Smooth muscle cell (in vitro differentiated cells): ENCODE measurements at regions not wholly inside any gene's neighbourhood (a gene's known extent, or its start where the extent isn't known, plus 50 kb on each side); places are given as distances from the start of the nearest gene placed in this dataset.

Experiments used
- DNase-seq: peaks from one replicate; lab custom pipeline; 2025; ENCODE audit not compliant: unreplicated experiment; lab: John Stamatoyannopoulos, UW
- H2AFZ ChIP-seq: fragments of 200-600 bp; sonication (generic); 2 replicates; pipeline ENCODE4 v1.6.0; 2016; ENCODE audit warnings: antibody characterized with exemption, low read depth, mild to moderate bottlenecking
- H3F3A ChIP-seq: fragments of 200-600 bp; sonication (generic); 2 replicates; pipeline ENCODE4 v1.6.0; 2017; ENCODE audit warnings: antibody characterized with exemption, low read depth
- H3K27ac ChIP-seq: fragments of 200-600 bp; sonication (generic); 2 replicates; pipeline ENCODE4 v1.5.1; 2016; ENCODE audit warnings: low read depth, mild to moderate bottlenecking
- H3K27me3 ChIP-seq: fragments of 200-600 bp; sonication (generic); 2 replicates; pipeline ENCODE4 v1.6.1; 2016; ENCODE audit warnings: low read depth, mild to moderate bottlenecking
- H3K36me3 ChIP-seq: fragments of 200-600 bp; sonication (generic); 2 replicates; pipeline ENCODE4 v1.5.1; 2016; ENCODE audit warnings: low read depth
- H3K4me1 ChIP-seq: fragments of 200-600 bp; sonication (generic); 2 replicates; pipeline ENCODE4 v1.5.1; 2016; ENCODE audit warnings: low read depth
- H3K4me2 ChIP-seq: fragments of 200-600 bp; sonication (generic); 2 replicates; pipeline ENCODE4 v1.6.0; 2016; ENCODE audit warnings: mild to moderate bottlenecking
- H3K4me3 ChIP-seq: fragments of 200-600 bp; sonication (generic); 2 replicates; pipeline ENCODE4 v1.5.1; 2016; ENCODE audit warnings: mild to moderate bottlenecking
- H3K79me2 ChIP-seq: fragments of 200-600 bp; sonication (generic); 2 replicates; pipeline ENCODE4 v1.6.0; 2016; ENCODE audit warnings: low read depth, mild to moderate bottlenecking
- H3K9ac ChIP-seq: fragments of 200-600 bp; sonication (generic); 2 replicates; pipeline ENCODE4 v1.6.0; 2016; ENCODE audit warnings: low read depth
- H3K9me3 ChIP-seq: fragments of 200-600 bp; sonication (generic); replicated peaks from 2 replicates; pipeline ENCODE4 v1.5.1; 2016; ENCODE audit warnings: low read depth
- H4K20me1 ChIP-seq: fragments of 200-600 bp; sonication (generic); 2 replicates; pipeline ENCODE4 v1.6.0; 2016; ENCODE audit warnings: low read depth
- CTCF ChIP-seq: fragments of 200-600 bp; sonication (generic); IDR thresholded peaks from 2 replicates; pipeline ENCODE4 v1.5.1; 2017; ENCODE audit warnings: borderline replicate concordance, mild to moderate bottlenecking, antibody characterized with exemption; ENCODE audit not compliant: insufficient read depth, poor library complexity, severe bottlenecking
- WGBS: methylation state at CpG from one replicate; pipeline ENCODE4 v1.1.7; 2016; ENCODE audit warnings: low lambda C conversion rate; 5-methylcytosine and 5-hydroxymethylcytosine counted together

DNA sequence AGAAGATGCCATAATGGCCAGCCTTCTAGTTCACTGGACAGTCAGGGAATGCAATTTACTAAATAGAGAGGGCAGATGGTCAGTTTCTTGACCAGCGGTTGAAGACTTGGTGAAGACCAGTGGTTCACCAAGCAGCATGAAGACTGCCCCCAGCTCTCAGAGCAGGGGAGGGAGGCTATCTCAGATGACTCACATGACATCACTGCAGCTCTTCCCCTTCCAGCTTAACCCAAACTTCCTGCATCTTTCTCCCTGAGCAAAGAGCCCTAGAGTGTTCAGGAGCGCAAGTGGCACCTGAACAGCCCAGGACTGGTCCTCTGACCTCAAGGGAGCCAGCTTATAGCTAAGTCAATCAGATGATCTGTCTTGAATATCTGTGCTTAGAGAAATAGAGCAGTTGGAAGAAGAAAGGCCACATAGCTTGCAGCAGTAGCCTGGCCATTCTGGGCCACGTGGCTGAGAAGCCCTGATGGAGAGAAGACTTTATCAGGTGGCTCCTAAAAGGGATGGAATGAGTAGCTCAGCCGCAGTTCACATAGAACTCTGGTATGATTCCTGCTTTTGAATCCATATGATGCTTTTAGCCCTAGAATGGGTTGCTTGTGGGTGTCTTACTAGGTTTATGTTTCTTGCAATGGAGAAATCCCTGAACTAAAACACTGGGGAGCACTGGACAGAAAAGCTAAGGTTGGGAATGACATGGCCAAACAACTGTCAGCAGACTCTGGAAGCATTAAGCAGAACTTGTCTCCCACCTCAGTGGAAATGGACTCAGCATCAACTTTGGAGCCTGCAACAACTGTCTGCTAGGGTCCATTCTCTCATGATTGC lies 392.1 kb upstream of the CCL2 start:
- DNase-seq = no peak
- Histone ChIP-seq H3K36me3 (no peaks in the 10 kb centered on the region), H3K4me3 (no peak overlapping the region), H3K4me1 (no peaks in the 10 kb centered on the region), H3K4me2 (no peak overlapping the region), H4K20me1 (no peaks in the 10 kb centered on the region), H3K27me3 (peaks cover 30% of the 10 kb centered on the region), H3K9me3 (no peaks in the 10 kb centered on the region), H3K9ac (no peak overlapping the region), H2AFZ (no peak overlapping the region), H3K27ac (no peak overlapping the region), H3K79me2 (no peaks in the 10 kb centered on the region), H3F3A (no peaks in the 10 kb centered on the region)
- TF ChIP-seq CTCF = no peak
- WGBS = 83% methylated on average over 4 of the region's 4 CpGs

DNA sequence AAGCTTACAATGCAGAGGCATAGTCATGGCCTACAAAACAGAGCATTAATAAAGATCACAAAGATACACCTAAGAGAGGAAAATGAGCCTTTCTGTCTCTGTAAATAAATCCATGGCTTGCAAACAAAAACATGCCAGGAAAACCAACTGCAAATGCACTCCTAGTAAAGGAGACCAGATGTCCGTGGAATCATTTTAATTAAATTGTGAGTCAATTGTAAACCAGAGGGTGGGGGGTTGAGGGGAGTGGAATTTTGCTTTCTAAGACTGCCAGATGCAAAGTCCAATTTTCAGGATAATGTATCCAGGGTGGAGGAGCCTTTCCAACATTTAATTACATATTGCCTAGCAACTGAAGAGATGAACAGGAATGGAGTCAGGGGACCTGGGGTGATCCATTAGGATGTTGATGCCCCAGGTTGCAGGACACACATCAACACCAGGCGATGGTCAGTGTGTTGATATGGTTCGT lies 390.3 kb upstream of the CCL2 start:
- no peak for DNase-seq
- Histone ChIP-seq H3K4me2 (no peak overlapping the region), H3K79me2 (no peaks in the 10 kb centered on the region), H2AFZ (no peak overlapping the region), H3K36me3 (no peaks in the 10 kb centered on the region), H3K4me1 (no peaks in the 10 kb centered on the region), H3K4me3 (no peak overlapping the region), H3K9ac (no peak overlapping the region), H3K27me3 (peaks cover 23% of the 10 kb centered on the region), H3K9me3 (no peaks in the 10 kb centered on the region), H3F3A (no peaks in the 10 kb centered on the region), H3K27ac (no peak overlapping the region), H4K20me1 (no peaks in the 10 kb centered on the region)
- WGBS = 80% methylated on average over 3 of the region's 3 CpGs
- no peak for TF ChIP-seq CTCF

- H3K4me2 ChIP-seq = no peak overlapping the region
- no peaks in the 10 kb centered on the region for H3K9me3 ChIP-seq
- no peak for DNase-seq
- no peak overlapping the region for H3K4me3 ChIP-seq
- H3K27ac ChIP-seq = no peak overlapping the region
- no peak for TF ChIP-seq CTCF
- H3K79me2 ChIP-seq = no peaks in the 10 kb centered on the region
- no peak overlapping the region for H3K9ac ChIP-seq
- H3F3A ChIP-seq = no peaks in the 10 kb centered on the region
- H3K27me3 ChIP-seq = no peaks in the 10 kb centered on the region
- no peaks in the 10 kb centered on the region for H4K20me1 ChIP-seq
- 88% methylated on average over 3 of the region's 3 CpGs for WGBS
- H3K4me1 ChIP-seq = no peaks in the 10 kb centered on the region
- no peak overlapping the region for H2AFZ ChIP-seq
- no peaks in the 10 kb centered on the region for H3K36me3 ChIP-seq
Measured at GRCh38 chr17:33868899-33869298, 386.2 kb upstream of the CCL2 start.

- Histone ChIP-seq H3K36me3 (no peaks in the 10 kb centered on the region), H3K27ac (no peak overlapping the region), H3K79me2 (no peaks in the 10 kb centered on the region), H3K27me3 (no peaks in the 10 kb centered on the region), H3K9me3 (no peaks in the 10 kb centered on the region), H4K20me1 (no peaks in the 10 kb centered on the region), H3K4me2 (no peak overlapping the region), H3K4me1 (no peaks in the 10 kb centered on the region), H3K4me3 (no peak overlapping the region), H3F3A (no peaks in the 10 kb centered on the region), H2AFZ (no peak overlapping the region), H3K9ac (no peak overlapping the region)
- no peak for DNase-seq
- TF ChIP-seq CTCF = no peak
- WGBS = 90% methylated on average over 3 of the region's 3 CpGs
Measured at GRCh38 chr17:33870936-33871335, 384.1 kb upstream of the CCL2 start.
